ENCODE measurements at regions not wholly inside any gene's neighbourhood (a gene's known extent, or its start where the extent isn't known, plus 50 kb on each side); places are given as distances from the start of the nearest gene placed in this dataset.

GRCh38 chr18:9011431-9011830 is 91.1 kb upstream of the NDUFV2 start:
- no peaks in the 10 kb centered on the region for H3K9me3 ChIP-seq (ENCODE audit: insufficient read depth, low read depth, low read length)
- H3K4me2 ChIP-seq (ENCODE audit: low read depth, low read length, poor library complexity, severe bottlenecking), result no peak overlapping the region
- H3K27me3 ChIP-seq (ENCODE audit: insufficient read depth, low read length, poor library complexity, severe bottlenecking), result no peaks in the 10 kb centered on the region
- no peaks in the 10 kb centered on the region for H3K9me2 ChIP-seq (replicated peaks; ENCODE audit: low read depth, low read length)
- no peaks in the 10 kb centered on the region for H3F3A ChIP-seq (ENCODE audit: low read depth)
- H3K4me3 ChIP-seq (ENCODE audit: low read length, poor library complexity, severe bottlenecking), result no peak overlapping the region
- no peak overlapping the region for H2AFZ ChIP-seq (ENCODE audit: low read length)
- H3K9ac ChIP-seq (ENCODE audit: low read depth, low read length, poor library complexity, severe bottlenecking), result no peak overlapping the region
- TF ChIP-seq EZH2phosphoT487 (IDR thresholded peaks at IDR 0.05; ENCODE audit: borderline replicate concordance), result no peak
- TF ChIP-seq, protein P1, sequence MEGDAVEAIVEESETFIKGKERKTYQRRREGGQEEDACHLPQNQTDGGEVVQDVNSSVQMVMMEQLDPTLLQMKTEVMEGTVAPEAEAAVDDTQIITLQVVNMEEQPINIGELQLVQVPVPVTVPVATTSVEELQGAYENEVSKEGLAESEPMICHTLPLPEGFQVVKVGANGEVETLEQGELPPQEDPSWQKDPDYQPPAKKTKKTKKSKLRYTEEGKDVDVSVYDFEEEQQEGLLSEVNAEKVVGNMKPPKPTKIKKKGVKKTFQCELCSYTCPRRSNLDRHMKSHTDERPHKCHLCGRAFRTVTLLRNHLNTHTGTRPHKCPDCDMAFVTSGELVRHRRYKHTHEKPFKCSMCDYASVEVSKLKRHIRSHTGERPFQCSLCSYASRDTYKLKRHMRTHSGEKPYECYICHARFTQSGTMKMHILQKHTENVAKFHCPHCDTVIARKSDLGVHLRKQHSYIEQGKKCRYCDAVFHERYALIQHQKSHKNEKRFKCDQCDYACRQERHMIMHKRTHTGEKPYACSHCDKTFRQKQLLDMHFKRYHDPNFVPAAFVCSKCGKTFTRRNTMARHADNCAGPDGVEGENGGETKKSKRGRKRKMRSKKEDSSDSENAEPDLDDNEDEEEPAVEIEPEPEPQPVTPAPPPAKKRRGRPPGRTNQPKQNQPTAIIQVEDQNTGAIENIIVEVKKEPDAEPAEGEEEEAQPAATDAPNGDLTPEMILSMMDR (conservative IDR thresholded peaks at IDR 0.05; ENCODE audit: low read length), result no peak
- H3K79me2 ChIP-seq (ENCODE audit: insufficient read depth, low read length), result no peaks in the 10 kb centered on the region
- H3K36me3 ChIP-seq (ENCODE audit: insufficient read depth, low read length), result no peaks in the 10 kb centered on the region
- H3K4me1 ChIP-seq (ENCODE audit: insufficient read depth, low read length, poor library complexity, severe bottlenecking), result no peaks in the 10 kb centered on the region
- H4K20me1 ChIP-seq (ENCODE audit: insufficient read depth, low read length, poor library complexity, severe bottlenecking), result no peaks in the 10 kb centered on the region

- no peaks in the 10 kb centered on the region for H3F3A ChIP-seq (ENCODE audit: low read depth)
- no peaks in the 10 kb centered on the region for H3K9me2 ChIP-seq (replicated peaks; ENCODE audit: low read depth, low read length)
- H2AFZ ChIP-seq (ENCODE audit: low read length), result no peak overlapping the region
- TF ChIP-seq EZH2phosphoT487 (IDR thresholded peaks at IDR 0.05; ENCODE audit: borderline replicate concordance), result no peak
- TF ChIP-seq, protein P1 (conservative IDR thresholded peaks at IDR 0.05; ENCODE audit: low read length), result no peak
- H3K4me2 ChIP-seq (ENCODE audit: low read depth, low read length, poor library complexity, severe bottlenecking), result no peak overlapping the region
- no peaks in the 10 kb centered on the region for H3K36me3 ChIP-seq (ENCODE audit: insufficient read depth, low read length)
- no peak overlapping the region for H3K4me3 ChIP-seq (ENCODE audit: low read length, poor library complexity, severe bottlenecking)
- H3K9ac ChIP-seq (ENCODE audit: low read depth, low read length, poor library complexity, severe bottlenecking), result no peak overlapping the region
- no peaks in the 10 kb centered on the region for H3K4me1 ChIP-seq (ENCODE audit: insufficient read depth, low read length, poor library complexity, severe bottlenecking)
- no peaks in the 10 kb centered on the region for H3K9me3 ChIP-seq (ENCODE audit: insufficient read depth, low read depth, low read length)
- H4K20me1 ChIP-seq (ENCODE audit: insufficient read depth, low read length, poor library complexity, severe bottlenecking), result no peaks in the 10 kb centered on the region
- no peaks in the 10 kb centered on the region for H3K79me2 ChIP-seq (ENCODE audit: insufficient read depth, low read length)
- no peaks in the 10 kb centered on the region for H3K27me3 ChIP-seq (ENCODE audit: insufficient read depth, low read length, poor library complexity, severe bottlenecking)
Observed at GRCh38 chr18:9013926-9014373, 88.5 kb upstream of the NDUFV2 start.

DNA sequence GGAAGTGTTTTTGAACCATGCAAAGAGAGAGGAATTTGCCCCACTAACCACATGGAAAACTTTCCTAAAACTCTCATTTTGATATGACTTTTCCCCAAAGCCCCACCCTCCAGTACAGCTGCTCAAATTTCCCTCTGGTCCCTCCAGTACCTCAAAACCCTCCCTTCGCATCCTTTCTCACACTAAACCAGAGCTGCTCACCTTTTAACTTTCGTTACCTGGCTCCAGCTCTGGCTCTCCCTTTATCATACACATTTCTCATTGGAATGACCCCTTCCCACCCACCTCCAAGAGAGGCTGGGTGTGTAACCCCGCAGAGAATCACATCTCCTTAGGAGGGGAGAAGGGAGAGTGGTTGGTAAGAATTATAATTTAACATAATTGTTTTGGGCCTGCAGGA is 86.8 kb upstream of the NDUFV2 start:
- no peak for TF ChIP-seq EZH2phosphoT487 (IDR thresholded peaks at IDR 0.05; ENCODE audit: borderline replicate concordance)
- TF ChIP-seq, protein P1 (conservative IDR thresholded peaks at IDR 0.05; ENCODE audit: low read length), result no peak
- H2AFZ ChIP-seq (ENCODE audit: low read length), result no peak overlapping the region
- no peak overlapping the region for H3K9ac ChIP-seq (ENCODE audit: low read depth, low read length, poor library complexity, severe bottlenecking)
- H3F3A ChIP-seq (ENCODE audit: low read depth), result no peaks in the 10 kb centered on the region
- no peaks in the 10 kb centered on the region for H3K27me3 ChIP-seq (ENCODE audit: insufficient read depth, low read length, poor library complexity, severe bottlenecking)
- H3K4me3 ChIP-seq (ENCODE audit: low read length, poor library complexity, severe bottlenecking), result no peak overlapping the region
- H4K20me1 ChIP-seq (ENCODE audit: insufficient read depth, low read length, poor library complexity, severe bottlenecking), result no peaks in the 10 kb centered on the region
- no peaks in the 10 kb centered on the region for H3K4me1 ChIP-seq (ENCODE audit: insufficient read depth, low read length, poor library complexity, severe bottlenecking)
- H3K9me3 ChIP-seq (ENCODE audit: insufficient read depth, low read depth, low read length), result no peaks in the 10 kb centered on the region
- H3K9me2 ChIP-seq (replicated peaks; ENCODE audit: low read depth, low read length), result no peaks in the 10 kb centered on the region
- no peaks in the 10 kb centered on the region for H3K79me2 ChIP-seq (ENCODE audit: insufficient read depth, low read length)
- no peaks in the 10 kb centered on the region for H3K36me3 ChIP-seq (ENCODE audit: insufficient read depth, low read length)
- no peak overlapping the region for H3K4me2 ChIP-seq (ENCODE audit: low read depth, low read length, poor library complexity, severe bottlenecking)
